ENCODE measurements at regions not wholly inside any gene's neighbourhood (a gene's known extent, or its start where the extent isn't known, plus 50 kb on each side); places are given as distances from the start of the nearest gene placed in this dataset.

DNA sequence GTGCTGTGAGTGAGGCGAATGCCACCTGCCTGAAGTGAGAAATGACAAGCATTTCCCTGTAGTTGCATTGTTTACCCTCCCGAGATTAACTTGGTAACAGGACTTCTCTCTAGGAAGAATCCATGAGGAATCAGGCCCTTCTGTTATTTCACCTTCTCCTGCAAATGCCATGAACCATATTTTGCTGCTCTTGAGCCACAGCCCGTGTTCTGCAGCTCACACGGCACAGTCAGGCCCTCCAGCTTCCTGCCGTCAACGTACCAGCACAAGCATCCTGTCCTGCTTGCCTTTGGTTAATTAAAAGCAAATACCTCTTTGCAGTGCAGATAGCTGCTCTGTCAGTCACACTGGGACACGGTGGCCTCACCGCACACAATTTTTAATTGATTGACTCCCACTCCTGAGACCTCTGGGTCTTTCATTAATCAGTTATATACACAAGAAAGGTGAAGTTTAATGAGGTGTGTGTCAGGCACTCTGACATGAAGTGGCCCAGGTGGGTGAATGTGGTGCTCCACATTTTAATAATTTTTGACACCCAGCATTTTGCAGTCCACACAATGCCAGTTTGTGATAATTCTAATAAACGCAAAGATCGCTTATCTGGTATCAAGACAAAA, 95.3 kb upstream of the ASB18 start:
- TF ChIP-seq POLR2A (IDR thresholded peaks at IDR 0.05; ENCODE audit: low read length) (no peak), GATA1 (IDR thresholded peaks at IDR 0.05; ENCODE audit: low read depth, low read length) (no peak)
